ENCODE measurements at regions not wholly inside any gene's neighbourhood (a gene's known extent, or its start where the extent isn't known, plus 50 kb on each side); places are given as distances from the start of the nearest gene placed in this dataset.

DNA sequence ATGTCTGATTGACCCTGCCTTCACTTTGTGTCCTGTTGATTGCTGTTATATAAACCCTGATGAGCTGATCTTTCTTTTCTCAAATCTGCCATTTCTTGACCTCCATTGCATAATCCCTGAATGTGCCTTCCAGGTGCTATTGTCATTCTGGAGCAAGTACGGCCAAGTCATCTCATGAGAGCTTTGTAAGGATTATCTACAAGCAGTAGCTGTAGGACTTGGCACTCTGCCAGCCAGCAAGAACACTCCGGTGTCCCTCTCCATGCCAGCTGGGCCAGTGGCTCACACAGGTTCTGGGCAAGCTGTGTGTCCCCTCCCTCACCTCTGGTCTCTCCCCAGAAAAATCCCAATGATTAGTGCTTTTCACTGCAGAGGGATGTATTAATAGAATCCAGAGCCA lies 348.1 kb downstream of the FOXO1 start:
- DNase-seq = no peak

- DNase-seq = no peak
Observed at GRCh38 chr13:40319699-40320579, 346.5 kb downstream of the FOXO1 start.

DNA sequence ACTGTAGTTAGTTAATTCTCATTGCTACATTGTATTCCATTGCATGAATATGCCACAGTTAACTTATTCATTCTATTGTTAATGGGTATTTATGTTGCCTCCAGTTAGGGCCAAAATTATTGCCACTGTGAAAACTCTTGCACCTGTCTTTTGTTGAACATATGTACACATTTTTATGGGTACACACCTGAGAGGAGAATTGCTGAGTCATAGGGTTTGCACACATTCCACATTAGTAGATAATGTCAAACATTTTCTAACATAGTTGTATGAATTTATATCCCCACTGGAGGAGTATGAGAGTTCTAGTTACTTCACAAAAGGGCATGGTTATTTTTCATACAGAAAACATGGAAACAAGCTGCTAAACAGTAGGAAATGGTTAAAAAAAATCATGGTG lies 338.4 kb downstream of the FOXO1 start:
- no peak for DNase-seq

DNA sequence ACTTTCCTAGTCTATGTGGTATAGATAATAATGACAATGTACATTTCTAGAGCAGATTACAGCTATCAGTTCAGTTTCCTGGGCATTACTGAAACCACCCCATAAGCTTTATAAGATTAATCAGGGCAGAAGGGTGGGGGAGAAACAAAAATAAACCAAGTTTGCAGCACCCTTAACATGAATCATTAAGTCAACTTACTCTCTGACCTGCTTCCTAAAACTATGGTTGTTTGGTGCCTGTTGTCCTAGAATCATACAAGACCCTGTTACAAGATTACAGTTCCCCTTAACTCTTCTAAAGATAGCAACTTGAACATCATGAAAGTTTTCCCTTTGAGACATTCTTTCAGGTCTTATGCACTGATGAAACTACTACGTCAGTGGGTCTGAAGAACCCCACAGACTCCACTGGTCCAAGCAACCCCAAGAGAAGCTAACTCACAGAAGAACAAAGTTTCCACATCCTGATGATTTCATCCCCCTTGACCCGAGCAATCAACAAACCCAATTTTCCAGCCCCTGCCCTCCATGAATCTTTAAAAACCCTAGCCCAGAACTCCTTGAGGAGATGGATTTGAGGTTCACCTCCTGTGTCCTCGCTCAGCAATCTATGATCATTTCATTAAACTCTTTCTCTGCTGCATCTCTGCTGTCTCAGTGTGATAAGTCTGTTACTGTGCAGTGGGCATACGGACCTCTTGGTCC lies 336.5 kb downstream of the FOXO1 start:
- no peak for DNase-seq

DNA sequence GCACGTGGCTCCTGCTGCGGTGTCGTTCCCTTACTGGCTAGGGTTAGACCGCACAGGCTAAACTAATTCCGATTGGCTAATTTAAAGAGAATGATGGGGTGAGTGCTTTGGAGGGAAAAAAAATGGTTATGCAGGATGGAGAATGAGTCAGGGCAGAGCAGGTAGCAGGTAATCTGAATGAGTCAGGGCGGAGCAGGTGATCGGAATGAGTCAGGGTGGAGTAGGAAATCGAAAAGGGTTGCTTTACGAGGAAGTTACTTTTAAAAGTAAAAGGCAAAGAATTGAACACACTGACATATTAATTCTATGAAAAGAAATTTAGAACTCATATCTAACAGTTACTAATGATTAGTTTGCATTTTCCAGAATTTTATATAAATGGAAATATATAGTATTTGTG lies 335.5 kb downstream of the FOXO1 start:
- no peak for DNase-seq

- no peak for DNase-seq
Observed at GRCh38 chr13:40331802-40332201, 334.6 kb downstream of the FOXO1 start.

DNA sequence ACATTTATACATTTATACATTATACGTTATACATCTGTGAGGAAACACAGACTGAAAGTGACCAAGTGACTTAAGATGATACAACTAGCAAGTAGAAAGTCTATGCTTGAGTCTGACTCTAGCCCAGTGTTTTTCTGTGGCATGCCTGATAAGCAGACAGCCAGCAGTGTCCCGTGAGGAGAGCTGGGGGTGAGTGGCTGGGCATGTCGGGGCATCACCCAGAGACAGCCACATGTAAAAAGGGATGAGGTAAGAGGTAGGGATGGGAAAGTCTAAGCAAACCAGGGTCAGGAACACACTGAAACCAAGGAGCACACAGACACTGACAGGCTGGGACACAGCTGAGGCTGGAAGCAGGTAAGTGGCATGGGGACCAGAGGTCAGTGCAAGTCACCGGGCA lies 333.2 kb downstream of the FOXO1 start:
- no peak for DNase-seq

DNA sequence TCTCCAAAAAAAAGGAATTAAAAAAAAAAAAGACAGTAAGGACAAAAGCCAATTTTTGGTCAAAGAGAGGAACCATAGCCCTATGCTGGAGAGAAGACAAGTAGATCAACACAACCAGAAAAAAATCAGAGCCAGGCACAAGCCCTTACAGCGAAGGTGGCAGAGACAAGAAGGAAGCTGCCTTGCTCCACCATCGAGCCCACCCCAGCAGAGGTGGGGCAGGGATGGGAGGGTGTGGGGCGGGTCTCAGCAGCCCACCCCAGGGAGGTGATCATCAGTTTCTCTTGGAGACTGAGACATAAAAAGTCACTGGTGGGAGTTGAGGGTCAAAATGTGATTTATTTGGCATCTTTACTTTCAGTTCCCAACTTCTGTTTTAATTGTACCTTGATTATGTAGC lies 332.4 kb downstream of the FOXO1 start:
- no peak for DNase-seq

- no peak for DNase-seq
Observed at GRCh38 chr13:40334616-40335015, 331.8 kb downstream of the FOXO1 start.

DNA sequence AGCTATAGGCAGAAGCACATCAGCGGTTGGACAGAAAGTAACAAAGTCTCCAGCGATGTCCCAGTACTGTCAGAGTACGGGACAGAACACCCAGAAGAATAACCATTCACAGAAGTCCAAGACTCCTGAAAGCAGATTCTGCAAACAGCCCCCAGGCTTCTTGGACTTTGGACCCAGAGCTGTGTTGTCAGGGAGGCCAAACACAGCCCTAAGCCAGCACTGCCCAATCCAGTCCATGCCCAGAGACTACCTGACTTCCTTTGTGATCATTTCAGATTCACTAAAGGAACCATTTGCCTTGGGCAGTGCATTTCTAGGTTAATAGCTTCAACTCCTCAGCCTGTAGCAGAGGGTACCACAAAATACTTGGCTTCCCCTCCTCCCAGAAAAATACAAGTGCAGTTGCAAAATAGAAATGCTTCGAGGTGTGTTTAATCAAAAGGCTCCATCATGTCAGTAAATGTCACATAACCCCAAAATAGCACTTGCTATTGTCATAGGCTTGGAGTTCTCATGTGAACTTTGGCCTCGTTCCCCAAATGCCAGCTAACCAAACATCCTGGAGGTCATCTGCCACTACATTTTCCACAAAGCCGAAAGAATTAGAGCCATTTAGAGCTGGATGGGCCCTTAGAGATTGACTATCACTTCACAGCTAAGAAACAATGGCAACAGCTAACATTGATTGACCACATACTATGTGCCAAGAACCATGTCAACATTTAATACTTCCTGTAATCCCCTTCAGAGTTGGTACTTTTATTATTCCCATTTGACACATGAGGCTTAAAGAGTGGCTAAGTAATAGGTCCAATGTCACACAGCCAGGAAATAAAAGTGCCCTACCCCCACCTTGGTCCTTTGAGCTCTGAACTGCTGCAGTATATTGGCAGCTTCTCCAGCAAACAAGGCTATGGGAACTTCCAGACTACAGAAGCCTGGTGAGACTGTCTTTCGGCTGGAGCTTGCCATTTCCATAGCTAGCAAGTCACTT lies 329.9 kb downstream of the FOXO1 start:
- no peak for DNase-seq

DNA sequence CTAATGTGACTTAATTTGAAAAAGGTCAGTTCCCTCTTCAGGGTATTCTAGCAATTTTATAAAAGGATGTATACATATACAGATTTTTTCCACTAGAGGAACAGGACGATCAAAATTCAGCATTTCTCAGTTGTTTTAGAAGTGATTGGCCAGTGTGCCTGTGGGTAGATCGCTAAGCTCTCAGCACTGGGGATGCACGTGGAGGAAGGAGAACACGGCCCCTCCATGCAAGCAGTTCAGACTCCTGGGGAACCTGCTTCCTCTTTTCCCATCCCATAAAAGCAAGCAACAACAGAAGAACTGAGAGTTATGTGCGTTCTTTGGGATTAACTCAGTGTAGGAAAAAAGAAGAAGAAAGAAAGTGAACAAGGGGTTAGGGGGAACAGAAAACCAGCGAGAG lies 328.8 kb downstream of the FOXO1 start:
- no peak for DNase-seq

- DNase-seq = no peak
Observed at GRCh38 chr13:40338217-40338616, 328.2 kb downstream of the FOXO1 start.

DNA sequence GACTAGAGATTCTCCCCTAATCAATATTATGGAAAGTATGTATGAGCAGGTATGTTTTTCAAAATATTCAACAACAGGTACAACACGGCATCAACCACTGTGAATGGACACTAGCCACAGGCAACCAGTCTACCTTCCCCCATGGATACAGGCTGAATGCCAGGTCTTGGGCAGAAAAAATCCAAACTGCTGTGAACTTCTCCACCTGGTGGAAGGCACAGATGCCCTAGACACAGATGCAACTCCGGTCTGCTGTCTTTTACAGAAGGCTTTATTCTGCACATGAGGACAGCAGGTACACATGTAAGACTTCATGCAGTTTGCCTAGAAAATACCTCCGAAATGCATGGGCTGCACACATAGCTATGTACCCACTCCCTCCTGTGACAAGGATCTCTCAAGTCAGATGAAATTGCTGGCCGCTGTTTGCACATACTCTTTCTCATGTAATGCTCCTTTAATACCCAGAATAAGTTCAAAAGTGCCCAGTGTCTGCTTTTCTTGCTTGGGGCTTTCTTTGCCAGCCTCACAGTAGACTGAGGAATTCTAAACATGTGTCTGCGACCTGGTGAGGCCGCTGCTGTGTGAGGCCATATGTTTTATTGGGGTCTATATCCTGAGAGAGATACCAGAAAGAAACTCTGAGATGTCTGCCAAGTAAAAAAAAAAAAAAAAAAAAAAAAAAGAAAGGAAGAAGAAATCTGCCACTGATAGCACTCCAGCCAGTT lies 325.9 kb downstream of the FOXO1 start:
- DNase-seq = no peak

GRCh38 chr13:40341096-40341471 lies 325.4 kb downstream of the FOXO1 start:
- no peak for DNase-seq

- no peak for DNase-seq
Observed at GRCh38 chr13:40341501-40341900, 324.9 kb downstream of the FOXO1 start.

GRCh38 chr13:40342461-40342860 lies 324.0 kb downstream of the FOXO1 start:
- no peak for DNase-seq

GRCh38 chr13:40342901-40343300 lies 323.5 kb downstream of the FOXO1 start:
- no peak for DNase-seq

- no peak for DNase-seq
Observed at GRCh38 chr13:40343550-40344269, 322.7 kb downstream of the FOXO1 start.

DNA sequence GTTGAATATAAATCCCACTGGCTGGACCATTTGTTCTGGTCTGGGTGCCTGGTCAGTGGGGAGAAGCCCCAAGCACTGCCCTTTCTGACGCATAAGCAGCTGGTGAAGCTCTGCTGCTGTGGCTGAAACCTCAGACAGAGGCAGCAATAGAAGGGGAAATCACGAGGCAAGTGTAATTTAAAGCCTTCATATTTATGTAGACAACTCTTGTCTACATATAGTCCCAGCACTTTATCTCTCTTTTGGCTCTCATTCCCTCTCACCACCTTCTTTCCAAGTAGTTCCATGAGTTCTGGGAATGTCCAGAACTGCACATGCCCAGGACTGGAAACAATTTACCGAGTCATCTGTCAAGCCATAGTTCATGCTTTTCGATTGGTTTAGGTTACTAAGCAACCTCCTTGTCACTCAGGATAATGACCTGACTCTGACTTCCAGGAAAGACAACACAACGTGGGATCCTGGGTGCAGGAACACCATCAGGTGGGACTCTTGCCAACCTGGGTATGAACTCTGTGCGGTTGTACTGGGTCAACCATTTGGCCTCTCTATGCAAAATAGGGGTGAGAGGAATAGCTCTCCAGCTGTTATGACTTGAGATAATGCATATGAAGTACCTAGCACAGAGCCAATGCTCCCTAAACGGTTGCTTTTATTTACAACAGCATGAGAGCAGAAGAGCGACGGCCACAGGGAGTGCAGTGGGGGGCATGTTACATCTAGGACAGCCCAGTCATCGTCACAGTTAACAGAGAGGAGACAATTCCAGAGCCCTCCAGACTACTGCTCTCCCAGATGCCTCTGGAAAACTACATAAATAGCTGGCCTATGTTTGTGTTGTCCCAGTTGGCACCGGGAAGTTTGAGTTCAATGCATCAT lies 321.9 kb downstream of the FOXO1 start:
- DNase-seq = no peak

- DNase-seq = no peak
Observed at GRCh38 chr13:40345149-40345514, 321.3 kb downstream of the FOXO1 start.

All from fibroblast of skin of right biceps (primary cell).